Adrenal gland (tissue), 5 donors: ENCODE measurements at regions not wholly inside any gene's neighbourhood (a gene's known extent, or its start where the extent isn't known, plus 50 kb on each side); places are given as distances from the start of the nearest gene placed in this dataset.

Source experiments
- POLR2A ChIP-seq, 2 donors: fragments of 450-650 bp; IDR thresholded peaks; one replicate each; pipeline ENCODE4 v1.6.1; 2017; ENCODE audit warnings: antibody characterized with exemption in 2 of 2, mild to moderate bottlenecking in 2 of 2, moderate library complexity in 1 of 2
- TF ChIP-seq, protein P1 (sequence below), 6 experiments: fragments of 450-650 bp in 4 of 6; fragments of 200-600 bp in 2 of 6; sonication (generic) in 1 of 6; IDR thresholded peaks; 1 replicate in 5 of 6; 2 replicates in 1 of 6; pipeline versions ENCODE4 v1.5.1 to v1.8.0; 2016 to 2021; ENCODE audit warnings: antibody characterized with exemption in 6 of 6, mild to moderate bottlenecking in 2 of 6, moderate library complexity in 1 of 6
- donor health status: DM: no; HTN: no; CAD: no.

DNA sequence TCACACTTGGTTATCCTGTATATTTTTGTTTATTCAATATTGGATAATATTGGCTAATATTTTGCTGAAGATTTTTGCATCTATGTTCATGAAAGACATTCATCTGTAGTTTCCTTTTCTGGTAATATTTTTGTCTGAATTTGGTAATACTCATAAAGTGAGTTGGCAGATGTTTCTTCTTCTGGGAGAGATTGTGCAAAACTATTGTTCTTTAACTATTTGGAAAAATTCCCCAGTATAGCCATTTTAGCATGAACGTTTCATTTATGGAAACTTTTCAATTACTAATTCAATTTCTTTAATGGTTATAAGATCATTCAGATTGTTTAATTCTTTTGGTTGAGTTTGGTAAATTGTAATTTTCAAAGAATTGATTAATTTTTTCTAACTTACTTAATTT lies 560.8 kb upstream of the FZD8 start:
- TF ChIP-seq, protein P1, sequence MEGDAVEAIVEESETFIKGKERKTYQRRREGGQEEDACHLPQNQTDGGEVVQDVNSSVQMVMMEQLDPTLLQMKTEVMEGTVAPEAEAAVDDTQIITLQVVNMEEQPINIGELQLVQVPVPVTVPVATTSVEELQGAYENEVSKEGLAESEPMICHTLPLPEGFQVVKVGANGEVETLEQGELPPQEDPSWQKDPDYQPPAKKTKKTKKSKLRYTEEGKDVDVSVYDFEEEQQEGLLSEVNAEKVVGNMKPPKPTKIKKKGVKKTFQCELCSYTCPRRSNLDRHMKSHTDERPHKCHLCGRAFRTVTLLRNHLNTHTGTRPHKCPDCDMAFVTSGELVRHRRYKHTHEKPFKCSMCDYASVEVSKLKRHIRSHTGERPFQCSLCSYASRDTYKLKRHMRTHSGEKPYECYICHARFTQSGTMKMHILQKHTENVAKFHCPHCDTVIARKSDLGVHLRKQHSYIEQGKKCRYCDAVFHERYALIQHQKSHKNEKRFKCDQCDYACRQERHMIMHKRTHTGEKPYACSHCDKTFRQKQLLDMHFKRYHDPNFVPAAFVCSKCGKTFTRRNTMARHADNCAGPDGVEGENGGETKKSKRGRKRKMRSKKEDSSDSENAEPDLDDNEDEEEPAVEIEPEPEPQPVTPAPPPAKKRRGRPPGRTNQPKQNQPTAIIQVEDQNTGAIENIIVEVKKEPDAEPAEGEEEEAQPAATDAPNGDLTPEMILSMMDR (IDR thresholded peaks at IDR 0.05), result no peak
- TF ChIP-seq POLR2A (IDR thresholded peaks at IDR 0.05), result no peak
